WTC11 (cell line): ENCODE measurements at regions not wholly inside any gene's neighbourhood (a gene's known extent, or its start where the extent isn't known, plus 50 kb on each side); places are given as distances from the start of the nearest gene placed in this dataset.

Experiments used
- ELF4 ChIP-seq: sonication (generic); formaldehyde crosslinking; IDR thresholded peaks from 2 replicates; pipeline ENCODE4 v1.8.1; 2022; ENCODE audit warnings: low read depth, mild to moderate bottlenecking, moderate library complexity, missing genetic modification reagents
- GRHL2 ChIP-seq: fragments of 250-450 bp; sonication (Bioruptor Pico); IDR thresholded peaks from 2 replicates; pipeline ENCODE4 v1.8.0; 2022; ENCODE audit warnings: mild to moderate bottlenecking, moderate library complexity; ENCODE audit not compliant: insufficient replicate concordance, severe bottlenecking

DNA sequence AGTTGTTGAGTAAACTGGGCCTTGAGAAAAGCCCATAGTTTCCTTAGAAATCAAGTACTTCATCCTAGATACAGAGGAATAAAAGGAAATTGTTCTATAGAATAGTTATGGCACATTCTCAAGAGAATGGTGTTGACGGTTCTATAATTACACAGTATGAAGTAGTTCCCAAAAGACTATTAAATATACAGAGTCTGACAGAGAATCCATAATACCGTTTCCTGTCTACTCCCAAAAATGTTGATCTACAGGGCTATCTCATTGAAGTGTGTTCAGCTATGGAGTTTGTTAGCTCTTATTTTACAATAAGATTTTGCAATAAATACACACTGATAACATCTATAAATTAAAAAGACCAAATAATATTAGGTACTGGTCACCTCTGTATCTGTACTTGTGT lies 799.7 kb downstream of the RPS29 start:
- TF ChIP-seq ELF4 (CRISPR knock-in tag) (no peak), GRHL2 (no peak)
